ENCODE measurements at regions not wholly inside any gene's neighbourhood (a gene's known extent, or its start where the extent isn't known, plus 50 kb on each side); places are given as distances from the start of the nearest gene placed in this dataset.

DNA sequence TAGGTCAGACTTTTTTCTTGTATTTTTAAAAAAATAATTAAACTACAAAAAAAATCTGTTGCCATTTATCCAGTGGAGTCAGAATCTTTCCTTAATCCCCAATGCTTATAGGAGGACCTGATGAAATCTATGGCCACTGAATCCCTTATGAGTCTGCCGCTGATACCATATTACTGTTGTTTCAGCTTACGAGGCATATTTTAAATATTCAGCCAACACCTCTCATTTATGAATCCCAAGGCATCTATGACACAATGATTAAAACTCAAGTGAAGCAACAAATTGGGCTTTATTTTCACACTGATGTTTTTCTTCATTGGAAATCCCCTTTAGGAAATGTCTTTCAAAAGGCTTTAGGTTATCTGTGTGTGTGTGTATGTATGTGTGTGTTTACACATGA, 137.8 kb upstream of the PUDP start:
- Histone ChIP-seq H3K4me3 (no peak overlapping the region), H3K4me1 (no peaks in the 10 kb centered on the region), H3K27ac (no peak overlapping the region), H3K27me3 (no peaks in the 10 kb centered on the region), H3K36me3 (no peaks in the 10 kb centered on the region), H3K9me3 (no peaks in the 10 kb centered on the region)
- 78 to 82% methylated on average over 2 of the region's 2 CpGs for WGBS, 2 donors
- TF ChIP-seq EP300 (IDR thresholded peaks at IDR 0.05): no peak
- no peak for TF ChIP-seq CTCF (IDR thresholded peaks at IDR 0.05)
- TF ChIP-seq POLR2A (IDR thresholded peaks at IDR 0.05): no peak
- no peak for DNase-seq (ENCODE audit: low spot score in 2 of 2)

DNA sequence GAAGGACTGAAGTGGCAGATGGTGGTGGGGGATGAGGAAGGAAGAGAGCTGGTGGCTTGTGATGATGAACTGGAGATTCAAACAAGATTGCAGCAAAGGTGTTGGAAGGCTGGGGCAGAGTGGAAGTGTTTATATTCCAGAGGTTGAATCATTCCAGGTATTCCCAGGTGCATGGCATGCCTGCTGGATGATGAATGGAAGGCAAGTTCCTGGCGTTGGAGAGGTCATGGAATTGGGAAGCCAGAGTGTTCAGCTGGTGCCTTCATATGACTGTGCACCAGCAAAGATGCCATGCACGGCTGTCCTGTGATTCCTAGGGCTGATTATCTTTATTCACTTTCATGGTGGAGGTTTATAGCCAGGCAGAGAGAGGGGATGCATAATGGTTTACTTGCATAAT, 135.8 kb upstream of the PUDP start:
- Histone ChIP-seq H3K4me1 (no peaks in the 10 kb centered on the region), H3K27me3 (no peaks in the 10 kb centered on the region), H3K36me3 (no peaks in the 10 kb centered on the region), H3K27ac (no peak overlapping the region), H3K9me3 (no peaks in the 10 kb centered on the region), H3K4me3 (no peak overlapping the region)
- no peak for TF ChIP-seq POLR2A (IDR thresholded peaks at IDR 0.05)
- TF ChIP-seq CTCF (IDR thresholded peaks at IDR 0.05): no peak
- no peak for TF ChIP-seq EP300 (IDR thresholded peaks at IDR 0.05)
- no peak for DNase-seq (ENCODE audit: low spot score in 2 of 2)
- 63 to 84% methylated on average over 1 to 2 of the region's 2 CpGs for WGBS, 2 donors

DNA sequence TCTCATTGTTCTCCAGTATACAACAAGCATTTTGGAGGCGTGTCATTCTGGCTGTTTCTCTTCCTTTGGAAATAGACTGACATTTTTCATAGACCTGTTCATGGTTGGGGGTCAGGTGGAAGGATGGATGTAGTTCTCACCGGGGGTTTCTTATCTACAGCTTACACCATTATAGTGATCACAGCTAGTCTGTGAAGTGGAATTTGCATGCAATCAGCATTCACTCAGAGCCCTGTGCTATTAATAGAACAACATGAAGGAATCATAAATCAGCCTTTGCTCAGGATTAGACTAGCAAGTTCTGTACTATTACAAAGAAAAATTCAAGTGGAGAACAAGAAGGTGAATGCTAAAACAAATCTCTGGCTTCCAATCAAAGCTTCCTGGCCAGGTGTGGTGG, 132.6 kb upstream of the PUDP start:
- Histone ChIP-seq H3K9me3 (no peaks in the 10 kb centered on the region), H3K27ac (no peak overlapping the region), H3K4me3 (no peak overlapping the region), H3K4me1 (no peaks in the 10 kb centered on the region), H3K27me3 (no peaks in the 10 kb centered on the region), H3K36me3 (no peaks in the 10 kb centered on the region)
- no peak for TF ChIP-seq POLR2A (IDR thresholded peaks at IDR 0.05)
- no peak for TF ChIP-seq EP300 (IDR thresholded peaks at IDR 0.05)
- no peak for TF ChIP-seq CTCF (IDR thresholded peaks at IDR 0.05)
- WGBS, 2 donors: 72 to 87% methylated on average over 2 of the region's 2 CpGs
- no peak for DNase-seq (ENCODE audit: low spot score in 2 of 2)

DNA sequence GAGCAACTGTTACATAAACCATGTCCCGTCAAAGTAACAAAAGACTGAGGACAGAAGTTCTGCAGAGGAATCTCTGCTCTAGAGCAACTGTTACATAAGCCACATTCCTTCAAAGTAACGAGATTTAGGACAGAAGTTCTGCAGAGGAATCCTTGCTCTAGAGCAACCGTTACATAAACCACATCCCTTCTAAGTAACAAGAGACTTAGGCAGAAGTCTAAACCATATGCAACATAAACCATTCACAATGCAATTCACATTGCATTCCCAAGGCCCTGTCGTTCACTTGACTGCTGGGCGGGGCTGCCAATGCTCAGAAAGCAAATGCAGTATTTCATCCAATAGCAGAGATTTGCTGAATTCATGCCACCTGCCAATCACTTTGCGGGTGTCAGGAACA, 124.4 kb upstream of the PUDP start:
- DNase-seq (ENCODE audit: low spot score in 2 of 2): no peak
- TF ChIP-seq EP300 (IDR thresholded peaks at IDR 0.05): no peak
- TF ChIP-seq CTCF (IDR thresholded peaks at IDR 0.05): no peak
- TF ChIP-seq POLR2A (IDR thresholded peaks at IDR 0.05): no peak
- H3K27me3 ChIP-seq: no peaks in the 10 kb centered on the region
- 62 to 68% methylated on average over 6 of the region's 6 CpGs for WGBS, 2 donors
- H3K27ac ChIP-seq: no peak overlapping the region
- no peaks in the 10 kb centered on the region for H3K36me3 ChIP-seq
- no peaks in the 10 kb centered on the region for H3K4me1 ChIP-seq
- H3K9me3 ChIP-seq: no peaks in the 10 kb centered on the region
- no peak overlapping the region for H3K4me3 ChIP-seq

- Histone ChIP-seq H3K36me3 (no peaks in the 10 kb centered on the region), H3K4me1 (no peaks in the 10 kb centered on the region), H3K27ac (no peak overlapping the region), H3K9me3 (no peaks in the 10 kb centered on the region), H3K27me3 (no peaks in the 10 kb centered on the region), H3K4me3 (no peak overlapping the region)
- TF ChIP-seq CTCF (IDR thresholded peaks at IDR 0.05): no peak
- no peak for TF ChIP-seq POLR2A (IDR thresholded peaks at IDR 0.05)
- no peak for TF ChIP-seq EP300 (IDR thresholded peaks at IDR 0.05)
- no peak for DNase-seq (ENCODE audit: low spot score in 2 of 2)
- 78 to 80% methylated on average over 3 of the region's 3 CpGs for WGBS, 2 donors
These were observed 123.0 kb upstream of the PUDP start for GRCh38 chrX:7270933-7271332.
